ENCODE measurements at regions not wholly inside any gene's neighbourhood (a gene's known extent, or its start where the extent isn't known, plus 50 kb on each side); places are given as distances from the start of the nearest gene placed in this dataset.

GRCh38 chr2:240326886-240327285, 108.6 kb upstream of the GPC1 start:
- H3K4me1 ChIP-seq (ENCODE audit: control insufficient read depth in 5 of 5, insufficient read depth in 5 of 5, low read length in 5 of 5), result peaks cover 0 to 6% (median 4%) of the 10 kb centered on the region in 5 donors
- no peak for DNase-seq
- peaks cover 0 to 3% (median 1%) of the 10 kb centered on the region in 4 donors for H3K9me3 ChIP-seq (ENCODE audit: control insufficient read depth in 4 of 4, insufficient read depth in 3 of 4, low read length in 3 of 4)
- H3K9ac ChIP-seq (ENCODE audit: insufficient read depth in 1 of 2, low read length in 2 of 2), result no peak overlapping the region
- 85 to 87% methylated on average over 9 of the region's 9 CpGs for WGBS, 2 donors
- ATAC-seq (ENCODE audit: insufficient read depth, low FRiP score), result no peak
- no peaks in the 10 kb centered on the region for H3K27me3 ChIP-seq (ENCODE audit: control insufficient read depth in 3 of 3, insufficient read depth in 3 of 3, low read length in 2 of 3)
- H3K4me3 ChIP-seq, result no peak overlapping the region
- H3K27ac ChIP-seq (ENCODE audit: low read depth in 1 of 2, low read length in 1 of 2), result no peak overlapping the region
- no peak for TF ChIP-seq CTCF (IDR thresholded peaks at IDR 0.05; ENCODE audit: control extremely low read depth, extremely low read depth)
- no peaks in the 10 kb centered on the region for H3K36me3 ChIP-seq (ENCODE audit: control insufficient read depth in 4 of 4, insufficient read depth in 4 of 4, low read length in 4 of 4)

- no peaks in the 10 kb centered on the region for H3K27me3 ChIP-seq (ENCODE audit: control insufficient read depth in 3 of 3, insufficient read depth in 3 of 3, low read length in 2 of 3)
- 88 to 91% methylated on average over 10 of the region's 10 CpGs for WGBS, 2 donors
- no peak for TF ChIP-seq CTCF (IDR thresholded peaks at IDR 0.05; ENCODE audit: control extremely low read depth, extremely low read depth)
Measured at GRCh38 chr2:240327566-240327965, 107.9 kb upstream of the GPC1 start.

GRCh38 chr2:240328526-240328925, 106.9 kb upstream of the GPC1 start:
- H3K36me3 ChIP-seq (ENCODE audit: control insufficient read depth in 4 of 4, insufficient read depth in 4 of 4, low read length in 4 of 4), result no peaks in the 10 kb centered on the region
- TF ChIP-seq CTCF (IDR thresholded peaks at IDR 0.05; ENCODE audit: control extremely low read depth, extremely low read depth), result no peak
- ATAC-seq (ENCODE audit: insufficient read depth, low FRiP score) (no peak), DNase-seq (no peak)
- no peak overlapping the region for H3K4me3 ChIP-seq
- WGBS, 2 donors, result 82 to 84% methylated on average over 10 of the region's 10 CpGs
- H3K4me1 ChIP-seq (ENCODE audit: control insufficient read depth in 5 of 5, insufficient read depth in 5 of 5, low read length in 5 of 5), result peaks cover 0 to 6% (median 4%) of the 10 kb centered on the region in 5 donors
- no peaks in the 10 kb centered on the region for H3K27me3 ChIP-seq (ENCODE audit: control insufficient read depth in 3 of 3, insufficient read depth in 3 of 3, low read length in 2 of 3)
- H3K9me3 ChIP-seq (ENCODE audit: control insufficient read depth in 4 of 4, insufficient read depth in 3 of 4, low read length in 3 of 4), result peaks cover 0 to 5% (median 2%) of the 10 kb centered on the region in 4 donors
- H3K9ac ChIP-seq (ENCODE audit: insufficient read depth in 1 of 2, low read length in 2 of 2), result no peak overlapping the region
- H3K27ac ChIP-seq (ENCODE audit: low read depth in 1 of 2, low read length in 1 of 2), result no peak overlapping the region

More at GRCh38 chr2:240327566-240327965, 107.9 kb upstream of the GPC1 start:
- H3K9me3 ChIP-seq (ENCODE audit: control insufficient read depth in 4 of 4, insufficient read depth in 3 of 4, low read length in 3 of 4), result peaks cover 0 to 5% (median 2%) of the 10 kb centered on the region in 4 donors
- H3K9ac ChIP-seq (ENCODE audit: insufficient read depth in 1 of 2, low read length in 2 of 2), result no peak overlapping the region
- no peaks in the 10 kb centered on the region for H3K36me3 ChIP-seq (ENCODE audit: control insufficient read depth in 4 of 4, insufficient read depth in 4 of 4, low read length in 4 of 4)
- ATAC-seq (ENCODE audit: insufficient read depth, low FRiP score) (no peak), DNase-seq (no peak)
- no peak overlapping the region for H3K27ac ChIP-seq (ENCODE audit: low read depth in 1 of 2, low read length in 1 of 2)
- no peak overlapping the region for H3K4me3 ChIP-seq
- H3K4me1 ChIP-seq (ENCODE audit: control insufficient read depth in 5 of 5, insufficient read depth in 5 of 5, low read length in 5 of 5), result peaks cover 0 to 6% (median 4%) of the 10 kb centered on the region in 5 donors

- 83 to 84% methylated on average over 10 of the region's 10 CpGs for WGBS, 2 donors
Measured at GRCh38 chr2:240329116-240329665, 106.3 kb upstream of the GPC1 start.

More at GRCh38 chr2:240329116-240329665, 106.3 kb upstream of the GPC1 start:
- no peak for ATAC-seq (ENCODE audit: insufficient read depth, low FRiP score)
- no peaks in the 10 kb centered on the region for H3K27me3 ChIP-seq (ENCODE audit: control insufficient read depth in 3 of 3, insufficient read depth in 3 of 3, low read length in 2 of 3)
- H3K36me3 ChIP-seq (ENCODE audit: control insufficient read depth in 4 of 4, insufficient read depth in 4 of 4, low read length in 4 of 4), result no peaks in the 10 kb centered on the region
- DNase-seq, result no peak
- peaks cover 0 to 5% (median 2%) of the 10 kb centered on the region in 4 donors for H3K9me3 ChIP-seq (ENCODE audit: control insufficient read depth in 4 of 4, insufficient read depth in 3 of 4, low read length in 3 of 4)
- no peak for TF ChIP-seq CTCF (IDR thresholded peaks at IDR 0.05; ENCODE audit: control extremely low read depth, extremely low read depth)
- H3K9ac ChIP-seq (ENCODE audit: insufficient read depth in 1 of 2, low read length in 2 of 2), result no peak overlapping the region
- no peak overlapping the region for H3K27ac ChIP-seq (ENCODE audit: low read depth in 1 of 2, low read length in 1 of 2)
- no peak overlapping the region for H3K4me3 ChIP-seq
- H3K4me1 ChIP-seq (ENCODE audit: control insufficient read depth in 5 of 5, insufficient read depth in 5 of 5, low read length in 5 of 5), result peaks cover 0 to 6% (median 4%) of the 10 kb centered on the region in 5 donors

Data from lung (tissue), 11 donors.